A549 (cell line): ENCODE measurements at regions not wholly inside any gene's neighbourhood (a gene's known extent, or its start where the extent isn't known, plus 50 kb on each side); places are given as distances from the start of the nearest gene placed in this dataset.

Source experiments
- MAZ ChIP-seq: fragments of 150-350 bp; IDR thresholded peaks from 2 replicates; pipeline ENCODE4 v1.6.1; 2014; ENCODE audit warnings: antibody characterized with exemption, low read depth, low read length, borderline replicate concordance
- ZC3H11A ChIP-seq: fragments of 450-650 bp; IDR thresholded peaks from 2 replicates; pipeline ENCODE4 v1.6.1; 2014; ENCODE audit warnings: antibody characterized with exemption, mild to moderate bottlenecking

- no peak for TF ChIP-seq MAZ
- TF ChIP-seq ZC3H11A, result no peak
These were observed 320.0 kb upstream of the PCDH18 start for GRCh38 chr4:137852326-137852725.
